Activated naive CD8-positive, alpha-beta T cell treated with anti-CD3 and anti-CD28 coated beads for 36 hours (primary cell): ENCODE measurements at regions not wholly inside any gene's neighbourhood (a gene's known extent, or its start where the extent isn't known, plus 50 kb on each side); places are given as distances from the start of the nearest gene placed in this dataset.

Experiments
- DNase-seq: peaks from one replicate; pipeline ENCODE4 v3.0.0; 2021
- H3K27ac Mint-ChIP-seq: one replicate; pipeline ENCODE4 v1.8.0; 2022; ENCODE audit warnings: mild to moderate bottlenecking, moderate library complexity, mixed read lengths
- H3K27me3 Mint-ChIP-seq: one replicate; pipeline ENCODE4 v1.8.0; 2022; ENCODE audit warnings: mild to moderate bottlenecking, mixed read lengths
- H3K36me3 Mint-ChIP-seq: one replicate; pipeline ENCODE4 v1.8.0; 2021; ENCODE audit warnings: mild to moderate bottlenecking, mixed read lengths
- H3K4me1 Mint-ChIP-seq: one replicate; pipeline ENCODE4 v1.8.0; 2021; ENCODE audit warnings: mixed read lengths
- H3K4me3 Mint-ChIP-seq: one replicate; pipeline ENCODE4 v1.8.0; 2022; ENCODE audit warnings: mild to moderate bottlenecking, moderate library complexity, mixed read lengths
- H3K9me3 Mint-ChIP-seq: one replicate; pipeline ENCODE4 v1.8.0; 2022; ENCODE audit warnings: mixed read lengths

DNA sequence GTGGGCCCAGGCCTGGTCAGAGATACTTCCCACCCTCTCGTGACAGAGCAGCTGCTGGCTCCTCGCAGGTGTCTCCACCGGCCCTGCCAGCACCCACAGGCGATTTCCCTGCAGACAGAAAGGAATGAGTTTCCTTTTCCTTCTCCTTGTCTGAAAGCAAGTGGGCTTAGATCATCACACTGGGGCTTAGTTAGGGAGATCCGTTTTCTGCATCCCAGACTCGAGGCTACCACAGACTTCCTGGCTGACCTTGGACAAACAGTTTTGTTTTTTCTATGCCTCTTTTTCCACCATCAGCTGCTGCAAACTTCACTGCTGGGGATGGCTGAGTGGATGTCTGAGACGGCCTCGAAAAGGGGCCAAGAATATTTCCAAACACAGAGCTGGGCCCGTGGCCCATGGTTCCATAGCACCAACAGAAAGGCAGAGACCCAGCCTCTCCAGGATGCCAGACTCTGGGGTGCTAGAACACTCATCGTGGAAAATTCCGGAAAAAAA, 86.5 kb downstream of the BANF2 start:
- Mint-ChIP-seq H3K4me3 (no peak overlapping the region), H3K36me3 (no peaks in the 10 kb centered on the region), H3K27ac (no peak overlapping the region), H3K9me3 (no peaks in the 10 kb centered on the region), H3K27me3 (peaks cover 2% of the 10 kb centered on the region), H3K4me1 (no peaks in the 10 kb centered on the region)
- DNase-seq: no peak
